ENCODE measurements at regions not wholly inside any gene's neighbourhood (a gene's known extent, or its start where the extent isn't known, plus 50 kb on each side); places are given as distances from the start of the nearest gene placed in this dataset.
"Not testable (repeated sequence)": the region's sequence is repeated elsewhere in the genome, so short reads cannot be mapped to it uniquely, and the experiment has no call there.

DNA sequence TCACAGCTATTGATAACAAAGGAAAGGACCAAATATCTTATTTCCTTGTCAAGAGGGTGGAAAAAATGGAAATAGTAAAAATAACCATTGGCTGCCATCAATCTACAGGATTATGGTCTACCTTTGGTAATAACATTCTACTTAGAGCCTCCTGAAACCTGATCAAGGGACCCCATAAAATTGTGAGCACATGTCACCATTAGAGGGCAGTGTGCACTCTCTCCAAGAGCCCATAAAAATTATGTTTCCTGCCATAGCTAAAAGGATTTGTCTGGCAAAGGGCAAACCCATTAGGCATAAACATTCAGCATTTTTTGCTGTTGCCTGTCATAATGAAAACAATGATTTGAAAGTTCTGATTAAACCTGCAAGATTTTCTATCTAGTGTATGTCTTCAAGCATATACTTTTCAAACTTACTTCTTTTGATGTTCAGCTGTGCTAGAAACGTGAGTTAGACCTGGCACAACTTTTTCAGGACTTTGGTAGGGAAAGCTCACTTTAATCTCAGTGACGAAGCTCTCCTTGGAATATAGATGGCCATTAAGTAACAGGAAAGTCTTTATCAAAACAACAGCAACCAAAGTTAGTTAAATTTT, 120.7 kb upstream of the ZFP64 start:
- DNase-seq (ENCODE audit: low spot score), result peak; percentile 18

- no peak for DNase-seq (ENCODE audit: low spot score)
Observed at GRCh38 chr20:52311209-52311794, 119.7 kb upstream of the ZFP64 start.

- DNase-seq (ENCODE audit: low spot score), result no peak
Observed at GRCh38 chr20:52309181-52309580, 117.6 kb upstream of the ZFP64 start.

- DNase-seq (ENCODE audit: low spot score), result no peak
Observed at GRCh38 chr20:52306477-52306876, 114.9 kb upstream of the ZFP64 start.

GRCh38 chr20:52305858-52306257, 114.3 kb upstream of the ZFP64 start:
- no peak for DNase-seq (ENCODE audit: low spot score)

- DNase-seq (ENCODE audit: low spot score), result no peak
Observed at GRCh38 chr20:52305024-52305645, 113.6 kb upstream of the ZFP64 start.

- no peak for DNase-seq (ENCODE audit: low spot score)
Observed at GRCh38 chr20:52303281-52303950, 111.8 kb upstream of the ZFP64 start.

DNA sequence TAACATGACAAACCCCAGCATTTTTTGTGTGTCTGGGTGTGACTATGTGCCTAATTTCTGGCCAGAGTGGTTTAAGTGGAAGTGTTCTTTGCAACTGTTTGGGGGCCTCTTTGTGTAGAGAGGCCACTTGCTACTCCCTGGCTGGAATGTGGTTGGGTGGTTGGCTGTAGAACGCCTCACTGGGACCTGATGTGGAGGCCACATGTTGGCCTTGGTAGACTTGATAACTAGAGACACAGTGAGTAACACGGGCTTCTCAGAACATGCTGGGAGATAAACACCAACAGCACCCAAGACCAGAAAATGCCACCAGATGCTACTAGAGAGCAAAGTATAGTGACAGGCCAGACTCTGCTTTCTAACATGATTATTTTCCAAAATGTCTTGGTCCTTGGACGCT, 111.2 kb upstream of the ZFP64 start:
- no peak for DNase-seq (ENCODE audit: low spot score)

DNA sequence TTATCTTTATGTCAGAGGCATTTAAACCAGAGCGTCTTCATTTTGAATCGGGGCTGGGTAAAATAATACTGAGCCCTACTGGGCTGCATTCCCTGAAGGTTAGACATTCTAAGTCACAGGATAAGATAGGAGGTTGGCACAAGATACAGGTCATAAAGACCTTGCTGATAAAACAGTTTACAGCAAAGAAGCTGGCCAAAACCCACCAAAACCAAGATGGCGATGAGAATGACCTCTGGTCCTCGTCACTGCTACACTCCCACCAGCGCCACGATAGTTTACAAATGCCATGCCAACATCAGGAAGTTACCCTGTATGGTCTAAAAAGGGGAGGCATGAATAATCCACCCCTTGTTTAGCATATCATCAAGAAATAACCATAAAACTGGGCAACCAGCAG, 110.5 kb upstream of the ZFP64 start:
- DNase-seq (ENCODE audit: low spot score), result not testable (repeated sequence)

DNA sequence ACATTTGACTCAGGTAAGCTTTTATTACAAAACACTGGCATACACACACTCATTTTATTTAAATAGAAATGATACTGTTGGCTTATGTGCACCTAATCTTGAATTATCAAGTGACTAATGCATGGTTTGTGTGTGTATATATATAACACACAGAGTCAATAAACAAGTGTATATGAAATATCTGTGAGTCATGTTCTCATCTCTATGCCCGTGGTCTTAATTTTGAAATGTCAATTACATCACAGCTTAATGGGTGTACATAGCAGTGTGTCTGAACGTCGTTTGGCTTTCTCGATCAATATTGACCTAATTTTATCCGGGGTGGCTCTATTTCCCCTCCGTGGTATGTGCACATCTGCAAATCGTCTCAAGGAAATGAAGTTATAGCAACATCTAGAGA, 104.0 kb upstream of the ZFP64 start:
- DNase-seq (ENCODE audit: low spot score), result no peak

DNA sequence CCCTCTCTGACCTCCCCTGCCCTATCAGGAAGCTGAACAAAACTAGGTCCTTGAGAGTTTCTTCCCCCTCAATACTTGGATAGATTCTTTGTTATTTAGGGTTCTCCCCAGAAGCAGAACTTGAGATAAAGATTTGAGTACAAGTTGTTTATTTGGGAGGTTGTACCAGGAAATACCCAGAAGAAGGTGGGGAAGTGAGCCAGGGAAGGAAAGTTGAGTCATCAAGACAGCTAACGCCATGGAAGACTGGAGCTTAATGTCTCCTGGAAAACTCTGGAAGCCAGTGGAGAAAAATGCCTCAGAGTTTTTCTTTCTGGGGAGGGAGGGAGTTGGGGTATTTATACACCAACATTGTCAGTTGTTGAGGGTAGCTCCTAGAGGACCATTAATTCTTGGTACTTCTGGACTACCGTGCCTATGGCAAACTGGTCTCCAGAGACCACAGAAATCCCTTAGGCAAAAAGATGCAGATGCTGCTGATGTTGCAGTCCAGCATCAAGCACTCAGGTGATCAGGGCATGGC, 102.6 kb upstream of the ZFP64 start:
- no peak for DNase-seq (ENCODE audit: low spot score)

- DNase-seq (ENCODE audit: low spot score), result no peak
Observed at GRCh38 chr20:52291109-52291508, 99.5 kb upstream of the ZFP64 start.

- DNase-seq (ENCODE audit: low spot score), result no peak
Observed at GRCh38 chr20:52290569-52290968, 99.0 kb upstream of the ZFP64 start.

DNA sequence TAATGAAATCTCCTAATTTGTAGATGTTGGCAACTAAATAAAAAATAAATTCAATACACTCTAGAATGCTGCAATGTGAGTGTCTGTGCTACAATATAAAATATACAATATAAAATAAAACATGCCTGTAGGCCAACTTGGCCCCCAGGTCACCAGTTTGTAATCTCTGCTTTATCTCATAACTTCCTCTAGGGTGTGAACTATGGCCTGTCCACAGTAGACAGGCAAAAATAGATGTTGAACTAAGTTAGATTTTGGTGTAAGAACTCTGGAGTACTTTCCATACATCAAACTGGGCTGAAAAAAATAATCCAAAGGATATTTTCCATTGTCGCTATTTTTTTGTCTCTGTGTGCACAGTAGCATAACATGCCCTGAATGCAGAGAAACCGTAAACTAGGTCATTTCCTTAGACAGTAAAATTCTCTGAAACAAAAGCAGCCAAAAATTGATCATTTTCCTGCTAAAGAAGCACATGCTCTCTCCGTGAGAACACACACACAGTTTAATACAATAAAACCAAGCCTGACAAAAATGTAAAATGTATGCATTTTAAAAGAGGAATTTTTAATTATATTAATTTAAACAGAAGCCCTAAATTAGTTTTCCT, 98.5 kb upstream of the ZFP64 start:
- DNase-seq (ENCODE audit: low spot score), result no peak

DNA sequence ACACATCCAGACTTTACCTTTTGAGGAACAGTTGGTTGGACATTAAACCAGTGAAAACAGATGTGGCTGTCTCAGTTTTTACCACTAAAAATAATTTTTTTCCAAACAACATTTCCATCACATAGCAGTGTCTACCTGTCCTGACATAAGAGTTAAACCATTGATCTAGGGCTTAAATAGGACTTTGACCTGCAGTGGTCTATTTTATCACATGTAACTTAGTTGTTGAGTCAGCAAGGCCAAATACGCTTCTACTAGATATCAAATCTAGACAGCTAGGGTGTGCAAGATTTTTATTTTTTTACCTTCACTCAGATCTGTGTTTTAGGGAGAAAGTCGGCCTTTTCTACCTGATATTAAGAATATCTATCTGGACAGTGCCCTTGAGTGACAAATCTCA, 88.8 kb upstream of the ZFP64 start:
- no peak for DNase-seq (ENCODE audit: low spot score)

DNA sequence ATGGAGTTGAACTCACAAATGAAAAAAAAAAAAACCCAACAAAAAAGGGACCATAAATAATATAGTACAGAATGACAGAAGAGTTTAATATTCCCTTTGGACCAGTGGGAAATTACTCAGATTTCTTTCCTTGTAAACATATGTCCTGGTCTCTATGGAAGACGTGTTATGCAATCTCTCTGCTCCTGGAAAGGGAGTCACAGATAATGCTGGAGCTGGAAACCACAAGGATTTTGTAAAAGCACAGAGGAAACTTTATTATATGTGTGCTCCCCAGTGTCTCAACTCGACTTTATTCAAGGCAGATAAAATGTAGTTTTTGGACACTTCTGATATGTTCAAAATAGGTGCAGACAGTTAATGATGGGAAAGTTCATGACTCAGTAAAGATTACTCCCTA, 88.1 kb upstream of the ZFP64 start:
- DNase-seq (ENCODE audit: low spot score), result no peak

- peak; percentile 5 for DNase-seq (ENCODE audit: low spot score)
Observed at GRCh38 chr20:52275181-52275691, 83.7 kb upstream of the ZFP64 start.

DNA sequence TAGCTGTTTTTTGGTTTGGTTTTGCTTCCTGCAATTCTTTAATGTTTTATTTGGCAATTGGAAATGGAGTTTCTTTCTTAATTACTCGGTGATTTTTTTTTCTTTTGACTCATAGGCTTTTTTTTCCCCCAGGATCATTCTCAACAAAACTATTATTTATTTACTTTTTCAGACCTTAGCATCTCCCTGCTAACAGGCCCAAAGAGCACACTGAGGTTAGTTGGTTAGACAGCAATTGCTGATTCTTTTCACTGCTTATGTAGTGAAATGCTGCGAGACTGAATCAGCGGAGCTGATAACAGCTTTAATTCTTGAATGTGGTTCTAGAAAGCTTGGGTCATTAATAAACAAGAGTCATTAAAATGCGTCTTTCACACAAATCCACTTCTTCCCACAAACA, 79.1 kb upstream of the ZFP64 start:
- no peak for DNase-seq (ENCODE audit: low spot score)

DNA sequence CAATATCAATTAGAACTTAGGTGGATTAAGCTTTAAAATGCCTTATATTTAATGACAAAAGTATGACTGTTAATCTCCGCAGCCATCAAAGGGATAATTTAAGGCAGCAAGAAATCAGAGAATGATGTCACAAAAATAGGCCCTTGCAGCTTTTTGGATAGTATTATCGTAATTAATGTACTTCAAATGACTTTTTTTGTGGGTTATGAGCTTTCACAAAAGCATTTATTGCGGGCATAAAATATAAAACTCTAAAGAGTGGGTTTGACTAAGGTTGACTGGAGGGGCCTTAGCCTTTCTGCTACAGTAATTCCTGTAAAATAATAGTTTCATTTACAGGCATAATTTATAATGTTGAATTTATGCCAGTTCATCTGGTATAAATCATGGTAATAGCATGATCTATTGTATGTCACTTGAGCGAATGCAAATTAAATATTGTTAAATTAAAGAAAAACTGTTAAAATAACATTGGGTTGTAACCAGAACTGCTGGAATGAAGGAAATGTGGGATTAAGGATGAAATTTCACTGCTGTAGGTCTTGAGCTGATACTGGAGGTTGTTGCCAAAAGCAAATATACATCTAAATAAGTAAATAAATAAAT, 78.5 kb upstream of the ZFP64 start:
- DNase-seq (ENCODE audit: low spot score), result no peak

- no peak for DNase-seq (ENCODE audit: low spot score)
Observed at GRCh38 chr20:52269321-52269720, 77.7 kb upstream of the ZFP64 start.

GRCh38 chr20:52268184-52268749, 76.7 kb upstream of the ZFP64 start:
- no peak for DNase-seq (ENCODE audit: low spot score)

DNA sequence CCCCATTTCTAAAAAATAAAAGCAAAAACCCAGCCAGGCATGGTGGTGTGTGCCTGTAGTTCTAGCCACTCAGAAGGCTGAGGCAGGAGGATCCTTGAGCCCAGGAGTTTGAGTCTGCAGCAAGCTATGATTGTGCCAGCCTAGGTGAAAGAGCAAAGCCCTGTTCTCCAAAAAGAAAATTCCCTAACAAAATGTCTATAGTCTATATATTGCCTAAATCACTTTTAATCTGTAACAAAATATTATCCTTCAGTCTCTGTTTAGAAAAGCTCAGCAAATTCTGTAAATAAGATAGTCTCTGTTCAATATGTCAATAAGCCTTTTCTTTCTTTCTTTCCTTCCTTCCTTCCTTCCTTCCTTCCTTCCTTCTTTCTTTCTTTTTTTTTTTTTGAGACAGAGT, 75.8 kb upstream of the ZFP64 start:
- DNase-seq (ENCODE audit: low spot score), result no peak

Data from putamen (tissue), 1 donor.